Right kidney (tissue), 1 donor: ENCODE measurements at regions not wholly inside any gene's neighbourhood (a gene's known extent, or its start where the extent isn't known, plus 50 kb on each side); places are given as distances from the start of the nearest gene placed in this dataset.

ENCODE experiments used
- DNase-seq: peaks from one replicate; pipeline ENCODE4 v3.0.0-alpha.2; 2016

GRCh38 chr4:114464726-114465272 lies 133.8 kb upstream of the UGT8 start:
- no peak for DNase-seq

GRCh38 chr4:114465766-114466165 lies 132.8 kb upstream of the UGT8 start:
- no peak for DNase-seq

- DNase-seq, result no peak
Measured at GRCh38 chr4:114466299-114466698, 132.3 kb upstream of the UGT8 start.

GRCh38 chr4:114472269-114473032 lies 126.2 kb upstream of the UGT8 start:
- no peak for DNase-seq

GRCh38 chr4:114474188-114474800 lies 124.3 kb upstream of the UGT8 start:
- DNase-seq, result no peak

- DNase-seq, result no peak
Measured at GRCh38 chr4:114476310-114476709, 122.3 kb upstream of the UGT8 start.

GRCh38 chr4:114479595-114479994 lies 119.0 kb upstream of the UGT8 start:
- DNase-seq, result no peak

- no peak for DNase-seq
Measured at GRCh38 chr4:114481856-114482255, 116.8 kb upstream of the UGT8 start.

GRCh38 chr4:114487101-114487500 lies 111.5 kb upstream of the UGT8 start:
- no peak for DNase-seq

GRCh38 chr4:114488301-114488982 lies 110.2 kb upstream of the UGT8 start:
- no peak for DNase-seq

GRCh38 chr4:114494246-114494803 lies 104.3 kb upstream of the UGT8 start:
- no peak for DNase-seq

- DNase-seq, result no peak
Measured at GRCh38 chr4:114495471-114495928, 103.1 kb upstream of the UGT8 start.

GRCh38 chr4:114497116-114497515 lies 101.5 kb upstream of the UGT8 start:
- no peak for DNase-seq

- no peak for DNase-seq
Measured at GRCh38 chr4:114509340-114509739, 89.3 kb upstream of the UGT8 start.

- no peak for DNase-seq
Measured at GRCh38 chr4:114512595-114513295, 85.9 kb upstream of the UGT8 start.

GRCh38 chr4:114519368-114519767 lies 79.2 kb upstream of the UGT8 start:
- no peak for DNase-seq

GRCh38 chr4:114527170-114527569 lies 71.4 kb upstream of the UGT8 start:
- no peak for DNase-seq

GRCh38 chr4:114527637-114528036 lies 71.0 kb upstream of the UGT8 start:
- DNase-seq, result no peak

- no peak for DNase-seq
Measured at GRCh38 chr4:114535725-114536124, 62.9 kb upstream of the UGT8 start.

- no peak for DNase-seq
Measured at GRCh38 chr4:114537352-114537751, 61.3 kb upstream of the UGT8 start.

GRCh38 chr4:114538012-114538617 lies 60.5 kb upstream of the UGT8 start:
- no peak for DNase-seq

- DNase-seq, result no peak
Measured at GRCh38 chr4:114539985-114540384, 58.6 kb upstream of the UGT8 start.
